ENCODE measurements at regions not wholly inside any gene's neighbourhood (a gene's known extent, or its start where the extent isn't known, plus 50 kb on each side); places are given as distances from the start of the nearest gene placed in this dataset.

DNA sequence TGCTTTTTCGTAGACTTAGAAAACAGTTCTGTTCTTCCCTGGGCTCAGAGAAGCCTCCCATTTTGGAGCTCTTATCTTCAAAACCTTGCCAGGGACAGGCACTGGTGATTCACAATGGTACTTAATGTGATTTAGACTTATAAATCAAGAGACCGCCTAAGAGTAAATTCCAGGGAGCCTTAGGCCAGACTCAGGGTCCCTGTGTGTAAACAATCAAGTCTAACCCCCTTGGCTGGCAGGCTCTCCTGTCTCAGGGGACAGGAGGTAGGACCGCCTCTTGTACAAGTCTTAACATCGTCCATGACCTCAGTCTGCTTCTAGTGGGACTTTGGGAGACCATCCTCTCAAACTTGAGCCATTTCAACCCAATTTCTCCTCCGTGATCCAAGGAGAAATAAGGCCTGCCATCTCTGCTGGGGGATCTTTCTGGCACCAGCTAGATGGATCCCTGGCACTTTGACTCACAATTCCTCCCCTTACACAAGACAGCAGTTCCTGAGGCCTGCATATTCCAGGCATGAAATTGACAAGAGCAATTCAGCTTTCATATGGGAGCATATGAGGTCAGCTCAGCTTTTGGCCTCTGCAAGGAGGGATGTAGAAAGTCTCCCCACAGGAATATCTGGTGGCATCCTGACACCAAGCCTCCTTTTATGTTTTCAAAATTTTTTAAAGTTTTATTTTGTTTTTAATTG, 487.0 kb downstream of the TNS1 start:
- DNase-seq: no peak

DNA sequence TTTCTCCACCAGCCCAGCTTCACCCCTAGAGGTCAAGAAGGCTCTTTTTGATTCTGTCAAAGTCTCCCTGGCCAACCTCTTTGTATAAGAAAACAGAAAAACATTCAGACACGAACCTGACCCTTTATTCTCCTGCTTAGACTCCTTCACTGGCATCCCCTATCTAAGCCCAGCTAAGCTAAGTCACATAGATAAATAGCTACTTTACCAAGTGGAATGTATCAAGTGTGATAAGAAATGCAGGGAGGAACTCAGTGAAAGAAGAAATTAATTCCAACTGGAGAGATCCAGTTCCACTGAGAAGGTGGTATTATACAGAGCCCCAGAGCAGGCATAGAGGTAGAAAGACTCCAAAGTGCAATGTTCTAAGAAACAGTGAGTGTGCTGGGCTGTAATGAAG, 489.5 kb downstream of the TNS1 start:
- DNase-seq: no peak

- DNase-seq: no peak
Measured at GRCh38 chr2:217512728-217513127, 490.1 kb downstream of the TNS1 start.

DNA sequence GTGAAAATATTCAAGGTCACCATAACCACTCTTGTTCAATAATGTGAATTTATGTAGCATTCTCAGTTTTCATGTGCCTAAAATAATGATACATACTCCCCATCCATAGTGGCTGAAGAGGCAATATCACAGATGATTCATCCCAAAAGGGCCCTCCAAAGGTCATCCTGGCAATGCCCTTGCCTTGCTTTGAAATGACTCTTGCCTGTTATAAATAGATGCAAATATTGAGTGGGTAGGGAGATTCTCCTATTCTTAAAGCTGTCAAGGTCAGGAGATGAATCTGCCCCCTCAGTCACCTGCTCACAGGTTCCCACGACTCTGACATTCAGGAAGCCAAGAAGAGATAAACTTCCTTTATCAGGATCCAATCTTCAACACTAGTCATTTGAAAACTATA, 490.5 kb downstream of the TNS1 start:
- no peak for DNase-seq

- no peak for DNase-seq
Measured at GRCh38 chr2:217511850-217512249, 490.9 kb downstream of the TNS1 start.

DNA sequence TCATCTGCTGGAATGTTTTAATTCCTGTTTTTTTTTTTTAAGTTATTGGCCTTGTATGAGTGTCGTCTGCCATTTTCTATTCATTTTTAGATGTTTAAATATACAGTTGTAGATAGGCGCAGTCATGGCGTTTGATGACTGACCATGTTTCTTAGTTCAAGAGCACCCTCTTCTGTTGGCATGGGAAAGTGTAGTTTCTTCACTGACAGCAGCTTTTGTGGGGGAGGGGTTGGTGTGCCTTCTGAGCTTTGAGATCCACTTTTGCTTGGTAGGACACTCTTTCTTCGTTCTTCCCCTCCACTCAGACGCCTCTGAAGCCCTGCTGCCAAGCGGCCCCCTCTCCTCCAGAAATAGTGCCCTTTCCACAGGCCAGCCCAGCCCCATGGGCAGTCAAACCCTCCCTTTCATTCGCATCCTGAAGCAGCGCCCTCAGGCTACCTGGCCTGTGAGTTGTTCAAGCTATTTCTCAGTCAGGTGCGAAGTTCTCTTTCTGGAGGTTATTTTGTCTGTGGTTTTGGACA, 492.0 kb downstream of the TNS1 start:
- peak; percentile 62 for DNase-seq

DNA sequence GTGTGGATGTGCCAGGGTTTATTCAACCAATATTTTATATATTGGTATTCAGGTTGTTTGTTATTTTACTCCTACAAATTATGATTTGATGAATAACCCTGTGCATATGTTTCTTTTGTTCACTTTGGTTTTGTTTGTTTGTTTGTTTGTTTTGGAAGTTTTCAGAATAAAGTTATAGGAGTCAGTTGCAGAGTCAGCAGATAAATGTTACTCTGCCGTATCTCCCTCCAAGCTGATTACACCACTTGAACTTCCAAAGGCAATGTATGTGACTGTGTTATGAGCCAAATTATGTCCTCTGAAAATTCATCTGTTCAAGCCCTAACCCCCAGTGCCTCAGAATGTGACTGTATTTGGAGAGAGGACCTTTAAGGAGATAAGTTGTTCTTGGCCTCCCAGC, 497.5 kb downstream of the TNS1 start:
- no peak for DNase-seq

DNA sequence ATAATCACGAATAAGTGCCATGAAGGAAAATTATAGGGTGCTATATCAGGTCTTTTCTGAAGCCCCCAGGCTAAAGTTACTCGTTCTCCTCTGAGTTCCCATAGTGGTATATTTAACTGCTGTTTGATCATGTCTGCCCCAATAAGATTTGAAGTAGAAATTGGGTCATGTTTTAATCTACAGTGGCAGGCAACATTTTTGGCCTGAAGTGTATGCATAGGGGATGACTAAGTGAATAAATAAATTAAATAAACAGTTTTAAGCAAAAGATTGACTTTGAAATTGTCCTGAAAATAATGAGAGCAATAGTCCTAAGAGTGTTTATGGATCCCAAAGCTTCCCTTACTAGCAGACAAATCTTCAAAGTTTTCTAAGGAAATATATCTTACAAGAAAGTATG, 500.9 kb downstream of the TNS1 start:
- no peak for DNase-seq

DNA sequence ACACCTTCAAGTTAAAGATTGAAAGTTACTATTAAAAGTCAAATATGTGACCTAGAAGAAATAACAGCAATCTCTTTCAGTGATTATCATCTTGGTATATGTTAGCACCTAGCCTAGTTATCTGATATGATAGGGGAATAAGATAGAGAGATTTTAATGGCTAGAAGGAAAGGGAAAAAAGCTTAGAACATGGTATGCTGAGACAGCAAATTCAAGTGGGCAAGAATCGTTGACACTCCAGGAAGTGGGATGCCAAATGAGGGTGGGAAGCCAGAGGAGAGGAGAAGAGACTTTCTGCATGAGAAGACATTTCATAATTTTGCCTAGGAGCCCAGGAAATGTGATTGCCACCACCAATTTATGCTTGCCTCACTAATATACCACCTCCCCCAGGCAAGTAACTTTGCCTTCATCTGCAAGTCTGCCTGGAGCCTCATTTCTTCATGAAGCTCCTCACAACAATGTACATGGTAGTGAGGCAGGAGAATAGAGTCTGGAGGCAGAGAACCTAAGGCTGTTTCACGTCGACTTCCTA, 504.9 kb downstream of the TNS1 start:
- DNase-seq: no peak

DNA sequence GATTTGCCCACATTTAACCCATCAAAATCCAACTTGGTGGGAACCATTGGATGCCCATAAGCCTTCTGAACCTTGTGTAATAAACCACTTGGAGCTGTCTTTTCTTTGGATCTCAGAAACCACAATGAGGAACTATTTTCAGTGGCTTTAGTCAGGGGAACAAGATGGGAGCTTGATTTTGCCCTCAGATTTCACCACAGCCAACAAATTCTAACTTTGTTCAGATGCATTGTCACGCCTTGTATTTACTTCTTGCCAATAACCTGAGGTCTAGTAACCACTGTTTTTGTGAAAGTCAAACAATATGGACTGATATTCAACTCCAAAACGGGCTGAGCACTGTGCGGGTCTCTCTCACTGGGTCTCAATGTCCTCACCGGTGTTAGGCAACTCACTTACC, 508.2 kb downstream of the TNS1 start:
- no peak for DNase-seq

DNA sequence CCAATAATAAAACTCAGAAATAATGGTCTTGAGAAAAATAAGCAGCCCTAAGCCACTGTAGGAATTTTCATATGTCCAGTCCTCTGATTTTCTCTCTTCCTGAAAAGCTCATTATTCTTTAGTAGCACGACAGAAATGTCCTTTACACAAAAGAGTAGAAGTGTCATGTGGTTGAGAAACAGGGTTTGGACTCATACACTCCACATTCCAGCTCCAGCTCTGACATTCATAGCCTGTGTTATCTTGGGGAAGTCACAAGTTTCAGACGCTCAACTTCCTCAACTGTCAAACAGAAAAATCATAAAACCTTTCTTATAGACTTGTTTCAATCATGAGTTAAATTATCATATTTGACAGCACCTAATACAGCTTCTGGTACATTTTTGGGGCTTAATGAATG, 511.5 kb downstream of the TNS1 start:
- DNase-seq: no peak

DNA sequence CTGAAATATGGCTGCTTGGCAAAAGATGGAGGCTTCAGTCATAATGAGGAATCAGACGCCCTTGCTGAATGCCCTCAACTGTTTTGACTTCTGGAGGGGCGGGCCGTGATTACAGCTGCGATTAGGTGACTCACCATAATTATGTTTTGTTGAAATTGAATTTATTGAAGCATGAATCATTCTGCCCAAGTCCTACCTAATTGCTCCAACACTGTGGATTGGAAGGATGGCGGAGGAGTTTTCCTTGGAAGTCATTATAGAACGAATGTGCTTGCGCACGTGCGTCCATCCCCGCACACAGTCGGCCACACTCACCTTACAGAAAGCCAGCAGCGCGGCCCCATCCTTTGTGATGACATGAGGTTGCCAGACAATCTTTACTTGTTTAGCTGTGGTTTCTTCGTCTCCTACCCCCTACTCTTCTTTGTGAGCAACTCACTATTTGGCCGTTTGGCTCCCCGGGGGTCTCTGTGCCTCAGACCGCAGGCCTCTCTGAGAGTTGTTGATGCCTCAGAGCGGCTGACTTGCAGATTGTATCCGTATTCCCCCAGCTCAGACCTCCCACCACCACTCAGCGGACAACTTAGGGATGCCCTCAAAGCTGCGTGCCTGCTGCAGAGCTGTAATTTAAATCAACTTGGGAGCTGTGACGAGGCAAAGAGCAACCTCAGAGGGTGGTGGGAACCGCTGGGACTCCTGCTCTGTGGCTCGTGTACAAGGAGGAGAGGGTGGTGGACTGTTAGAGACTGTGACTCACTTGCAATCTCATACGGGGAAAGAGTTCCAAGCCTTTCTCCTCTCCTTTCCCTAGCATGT, 513.4 kb downstream of the TNS1 start:
- no peak for DNase-seq

DNA sequence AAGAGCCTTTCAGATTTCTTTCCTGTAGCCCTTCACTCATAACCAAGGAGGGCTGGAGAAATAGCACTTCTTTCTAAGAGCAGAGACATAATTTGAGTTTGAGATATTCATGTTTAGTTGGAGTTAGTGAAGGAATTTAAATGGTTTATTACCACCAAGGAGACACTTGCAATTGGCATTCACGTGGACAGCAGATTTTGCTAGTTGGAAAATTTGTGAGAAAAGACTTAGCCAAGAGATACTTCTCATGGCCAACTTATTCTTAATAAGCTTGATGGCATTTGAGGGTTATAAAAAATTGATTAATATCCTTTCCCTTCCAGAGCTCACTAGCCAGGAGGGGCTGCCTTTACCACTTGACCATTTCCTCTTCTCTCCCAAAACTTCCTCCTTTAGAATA, 518.7 kb downstream of the TNS1 start:
- DNase-seq: no peak

- no peak for DNase-seq
Measured at GRCh38 chr2:217482056-217482710, 520.6 kb downstream of the TNS1 start.

- DNase-seq: no peak
Measured at GRCh38 chr2:217481577-217481976, 521.2 kb downstream of the TNS1 start.

DNA sequence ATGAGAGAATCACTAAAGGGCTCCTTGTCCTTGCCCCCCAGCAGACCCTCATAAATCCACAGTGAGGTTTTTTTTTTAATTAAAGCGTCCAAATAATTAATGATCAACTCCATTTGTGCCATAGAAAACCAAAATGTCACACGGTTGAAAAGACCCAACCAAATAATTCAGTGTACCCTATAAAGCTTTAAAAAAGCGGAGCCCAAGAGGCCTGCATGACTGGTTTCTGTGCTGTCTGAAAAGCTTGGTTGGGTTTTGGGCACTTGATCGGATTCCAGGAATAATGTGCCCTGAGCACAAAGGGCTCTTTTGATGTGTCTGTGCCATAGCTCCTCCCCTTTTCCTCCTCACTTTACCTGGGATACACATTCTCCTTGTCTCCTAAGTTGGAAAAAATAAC, 523.2 kb downstream of the TNS1 start:
- no peak for DNase-seq

DNA sequence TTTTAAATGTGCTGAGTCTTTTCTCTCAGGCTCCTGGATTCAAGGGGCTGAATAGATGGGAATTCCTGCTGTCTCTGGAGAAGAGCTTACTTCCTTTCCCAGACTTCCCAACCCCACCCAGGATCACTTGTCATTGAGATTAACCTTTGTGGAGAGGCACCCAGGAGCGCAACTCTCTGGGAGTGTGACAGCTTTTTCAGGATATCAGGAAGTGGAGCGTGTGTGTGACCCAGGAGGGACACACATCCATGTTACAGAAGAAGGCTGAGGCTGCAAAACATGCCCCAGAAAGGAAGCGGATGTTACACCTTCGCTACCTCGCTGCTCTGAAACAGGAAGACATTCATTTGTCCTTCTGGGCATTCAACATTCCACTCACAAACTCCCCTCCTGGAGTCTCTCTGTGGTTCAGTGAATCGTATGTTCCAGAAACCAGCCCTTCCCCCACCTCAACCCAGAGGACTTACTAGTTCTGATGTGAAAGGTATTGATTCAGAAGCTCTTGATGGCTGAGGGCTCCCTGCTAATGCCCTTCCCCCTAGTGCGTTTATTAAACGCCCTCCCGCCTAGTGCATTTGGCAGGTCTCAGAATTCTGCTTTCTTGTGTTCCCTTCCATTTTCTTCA, 523.9 kb downstream of the TNS1 start:
- DNase-seq: no peak

GRCh38 chr2:217477583-217477982, 525.2 kb downstream of the TNS1 start:
- DNase-seq: no peak

DNA sequence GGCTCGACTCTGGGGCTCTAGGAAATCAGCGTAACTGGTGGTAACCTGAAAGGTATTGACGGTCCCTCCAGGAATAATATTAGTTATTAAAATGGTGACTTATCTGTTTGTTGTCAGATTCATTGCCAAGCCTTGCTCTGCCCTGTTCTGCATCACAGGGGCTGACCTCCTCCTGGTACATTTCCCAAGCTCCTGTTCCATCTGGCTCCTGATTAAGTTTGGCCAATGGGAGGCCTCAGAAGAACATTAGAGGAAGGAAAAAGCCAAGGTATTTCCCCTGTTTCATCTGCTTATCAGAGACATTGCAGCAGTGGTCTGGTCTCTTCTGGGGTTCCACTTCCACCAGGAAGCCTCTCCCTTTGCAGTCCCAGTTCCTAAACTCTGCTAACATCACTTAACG, 527.0 kb downstream of the TNS1 start:
- no peak for DNase-seq

GRCh38 chr2:217475101-217475500, 527.7 kb downstream of the TNS1 start:
- DNase-seq: no peak

DNA sequence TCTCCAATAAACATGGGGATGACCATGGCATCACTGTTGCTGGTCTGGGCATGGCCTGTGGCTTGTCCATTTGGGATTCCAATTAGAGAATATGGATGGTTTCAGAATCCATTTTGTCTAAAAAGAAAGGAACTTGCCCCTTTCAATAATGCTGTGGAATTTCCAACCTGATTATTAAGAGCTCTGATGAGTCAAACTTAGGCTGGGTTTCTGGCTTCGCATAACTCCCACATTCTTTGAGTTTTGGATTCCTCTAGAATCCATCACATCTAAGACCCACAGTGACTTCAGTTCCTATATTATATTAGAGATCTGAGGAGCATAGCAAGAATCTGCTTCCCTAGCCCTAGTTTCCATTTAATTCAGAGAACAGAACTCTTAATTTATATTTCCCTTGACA, 531.5 kb downstream of the TNS1 start:
- no peak for DNase-seq

DNA sequence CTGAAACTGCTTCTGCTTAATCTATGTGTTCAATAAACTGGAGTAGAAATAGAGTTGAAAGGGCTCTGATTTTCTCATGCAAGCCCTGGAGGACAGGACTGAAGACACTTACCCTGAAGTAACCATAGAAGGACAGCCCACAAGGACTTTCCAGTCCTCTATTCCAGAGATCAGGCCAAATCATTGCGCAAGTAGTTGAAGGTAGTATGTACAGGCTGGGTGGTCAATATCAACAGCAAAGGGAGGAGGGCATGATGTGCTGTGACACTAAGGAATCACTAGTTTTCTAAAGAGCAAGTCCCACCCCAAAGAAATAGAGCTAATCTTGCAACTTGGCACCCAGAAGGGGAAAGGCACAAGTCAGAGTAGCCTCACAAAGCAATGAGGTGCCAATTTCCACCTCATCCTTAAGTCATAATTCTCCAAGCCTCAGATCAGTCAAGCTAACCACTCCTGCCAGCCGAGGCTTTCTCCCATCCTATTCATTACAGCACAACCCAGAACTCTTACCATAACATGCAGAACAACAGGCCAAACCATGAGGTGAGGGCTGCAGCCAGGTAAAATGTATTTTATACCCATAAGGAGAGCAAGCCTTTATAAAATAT, 533.5 kb downstream of the TNS1 start:
- no peak for DNase-seq

Measured in NCI-H774 (cell line).